Endodermal cell (in vitro differentiated cells): ENCODE measurements at regions not wholly inside any gene's neighbourhood (a gene's known extent, or its start where the extent isn't known, plus 50 kb on each side); places are given as distances from the start of the nearest gene placed in this dataset.

ENCODE experiments used
- DNase-seq: peaks from one replicate; pipeline ENCODE4 v3.0.0-alpha.2; 2017
- H3K27ac ChIP-seq: 2 replicates; pipeline ENCODE4 v1.5.1; 2013; ENCODE audit warnings: mild to moderate bottlenecking, low read depth, low read length, moderate library complexity
- H3K27me3 ChIP-seq: 2 replicates; pipeline ENCODE4 v1.6.1; 2013; ENCODE audit warnings: mild to moderate bottlenecking, low read length, moderate library complexity; ENCODE audit not compliant: insufficient read depth, control insufficient read depth, poor library complexity, severe bottlenecking
- H3K36me3 ChIP-seq: 2 replicates; pipeline ENCODE4 v1.7.0; 2013; ENCODE audit warnings: mild to moderate bottlenecking, low read length, moderate library complexity; ENCODE audit not compliant: control insufficient read depth, insufficient read depth
- H3K4me1 ChIP-seq: one replicate; pipeline ENCODE4 v1.7.0; 2013; ENCODE audit warnings: low read length; ENCODE audit not compliant: control insufficient read depth, insufficient read depth
- H3K4me3 ChIP-seq: 2 replicates; pipeline ENCODE4 v1.5.1; 2013; ENCODE audit warnings: mild to moderate bottlenecking, low read length, moderate library complexity
- H3K9ac ChIP-seq: 2 replicates; pipeline ENCODE4 v1.6.1; 2013; ENCODE audit warnings: mild to moderate bottlenecking, low read length, moderate library complexity; ENCODE audit not compliant: poor library complexity, severe bottlenecking; ENCODE audit errors: extremely low read depth
- H3K9me3 ChIP-seq: 2 replicates; pipeline ENCODE4 v1.6.1; 2013; ENCODE audit warnings: mild to moderate bottlenecking, low read length, moderate library complexity; ENCODE audit not compliant: control insufficient read depth
- H3K27ac Mint-ChIP-seq: 2 replicates; pipeline ENCODE4 v1.8.0; 2020; ENCODE audit warnings: mixed read lengths
- H3K27me3 Mint-ChIP-seq: 2 replicates; pipeline ENCODE4 v1.8.0; 2021; ENCODE audit warnings: mild to moderate bottlenecking, mixed read lengths; ENCODE audit not compliant: insufficient read depth
- H3K36me3 Mint-ChIP-seq: 2 replicates; pipeline ENCODE4 v1.8.0; 2020; ENCODE audit warnings: low read depth, mixed read lengths
- H3K4me1 Mint-ChIP-seq: 2 replicates; pipeline ENCODE4 v1.8.0; 2020; ENCODE audit warnings: mixed read lengths
- H3K4me3 Mint-ChIP-seq: 2 replicates; pipeline ENCODE4 v1.8.0; 2020; ENCODE audit warnings: mild to moderate bottlenecking, moderate library complexity, mixed read lengths
- H3K9me3 Mint-ChIP-seq: 2 replicates; pipeline ENCODE4 v1.8.0; 2020; ENCODE audit warnings: mild to moderate bottlenecking, mixed read lengths
- CTCF ChIP-seq: fragments of 200-600 bp; sonication (generic); conservative IDR thresholded peaks from 2 replicates; pipeline ENCODE4 v1.5.0; 2021; ENCODE audit warnings: antibody characterized with exemption, mild to moderate bottlenecking
- WGBS, 2 experiments: methylation state at CpG; one replicate each; pipeline versions ENCODE4 v1.1.5 to v1.1.7; 2013; ENCODE audit warnings: missing lambda C conversion rate in 2 of 2, mixed read lengths in 1 of 2; ENCODE audit not compliant: insufficient coverage in 1 of 2, insufficient read length in 1 of 2; 5-methylcytosine and 5-hydroxymethylcytosine counted together

GRCh38 chr18:67788310-67789164 is 272.0 kb upstream of the DSEL start:
- H3K4me1 ChIP-seq: no peaks in the 10 kb centered on the region
- H3K27ac ChIP-seq: no peak overlapping the region
- H3K27me3 Mint-ChIP-seq: no peaks in the 10 kb centered on the region
- no peaks in the 10 kb centered on the region for H3K4me1 Mint-ChIP-seq
- no peak for TF ChIP-seq CTCF
- 90 to 94% methylated on average over 8 to 12 of the region's 12 CpGs for WGBS, 2 experiments
- H3K9me3 ChIP-seq: no peaks in the 10 kb centered on the region
- no peak overlapping the region for H3K4me3 ChIP-seq
- H3K4me3 Mint-ChIP-seq: no peak overlapping the region
- DNase-seq: no peak
- no peak overlapping the region for H3K9ac ChIP-seq
- no peak overlapping the region for H3K27ac Mint-ChIP-seq
- H3K36me3 Mint-ChIP-seq: no peaks in the 10 kb centered on the region
- H3K36me3 ChIP-seq: no peaks in the 10 kb centered on the region
- no peaks in the 10 kb centered on the region for H3K27me3 ChIP-seq
- no peaks in the 10 kb centered on the region for H3K9me3 Mint-ChIP-seq

GRCh38 chr18:67783196-67783946 is 266.9 kb upstream of the DSEL start:
- no peak for TF ChIP-seq CTCF
- H3K27ac Mint-ChIP-seq: no peak overlapping the region
- no peaks in the 10 kb centered on the region for H3K36me3 Mint-ChIP-seq
- no peaks in the 10 kb centered on the region for H3K36me3 ChIP-seq
- H3K27me3 ChIP-seq: no peaks in the 10 kb centered on the region
- H3K9me3 Mint-ChIP-seq: no peaks in the 10 kb centered on the region
- H3K27me3 Mint-ChIP-seq: no peaks in the 10 kb centered on the region
- no peak overlapping the region for H3K27ac ChIP-seq
- H3K9ac ChIP-seq: no peak overlapping the region
- DNase-seq: no peak
- H3K9me3 ChIP-seq: no peaks in the 10 kb centered on the region
- no peaks in the 10 kb centered on the region for H3K4me1 Mint-ChIP-seq
- H3K4me3 ChIP-seq: no peak overlapping the region
- no peaks in the 10 kb centered on the region for H3K4me1 ChIP-seq
- WGBS, 2 experiments: 63% methylated on average over 1 of the region's 1 CpG; no CpG with 5 or more reads in 1 of the 2 experiments
- no peak overlapping the region for H3K4me3 Mint-ChIP-seq

- Mint-ChIP-seq H3K36me3 (no peaks in the 10 kb centered on the region), H3K27ac (no peak overlapping the region), H3K4me3 (no peak overlapping the region), H3K9me3 (no peaks in the 10 kb centered on the region), H3K27me3 (no peaks in the 10 kb centered on the region), H3K4me1 (no peaks in the 10 kb centered on the region)
- DNase-seq: no peak
- 84% methylated on average over 3 of the region's 3 CpGs; no CpG with 5 or more reads in 1 of the 2 experiments for WGBS, 2 experiments
- Histone ChIP-seq H3K36me3 (no peaks in the 10 kb centered on the region), H3K27ac (no peak overlapping the region), H3K27me3 (no peaks in the 10 kb centered on the region), H3K4me3 (no peak overlapping the region), H3K4me1 (no peaks in the 10 kb centered on the region), H3K9ac (no peak overlapping the region), H3K9me3 (no peaks in the 10 kb centered on the region)
- no peak for TF ChIP-seq CTCF
Observed at GRCh38 chr18:67778016-67778415, 261.5 kb upstream of the DSEL start.
